Upper lobe of left lung (tissue), 6 donors: ENCODE measurements at regions not wholly inside any gene's neighbourhood (a gene's known extent, or its start where the extent isn't known, plus 50 kb on each side); places are given as distances from the start of the nearest gene placed in this dataset.

ENCODE experiments used
- ATAC-seq, 2 donors: fragments of 200-7000 bp; cut with Tn5 transposase; one replicate each; pipeline ENCODE4 v1.9.1; 2022; ENCODE audit warnings: mild to moderate bottlenecking in 2 of 2, moderate library complexity in 2 of 2; ENCODE audit not compliant: low FRiP score in 2 of 2
- DNase-seq, 2 donors: peaks; one replicate each; pipeline ENCODE4 v3.0.0-alpha.2; 2019 to 2020
- H3K27ac ChIP-seq, 4 donors: fragments of 200-600 bp; sonication (generic); one replicate each; pipeline ENCODE4 v1.5.1; 2016 to 2019
- H3K27me3 ChIP-seq, 4 donors: fragments of 200-600 bp; sonication (generic); one replicate each; pipeline ENCODE4 v1.5.1; 2017 to 2019
- H3K36me3 ChIP-seq, 4 donors: fragments of 200-600 bp; sonication (generic); one replicate each; pipeline ENCODE4 v1.5.1; 2016 to 2019
- H3K4me1 ChIP-seq, 4 donors: fragments of 200-600 bp; sonication (generic); one replicate each; pipeline ENCODE4 v1.5.1; 2018 to 2019
- H3K4me3 ChIP-seq, 4 donors: fragments of 200-600 bp; sonication (generic); one replicate each; pipeline ENCODE4 v1.5.1; 2017 to 2019; ENCODE audit warnings: mild to moderate bottlenecking in 2 of 4, moderate library complexity in 1 of 4
- H3K9me3 ChIP-seq, 4 donors: fragments of 200-600 bp; sonication (generic); one replicate each; pipeline ENCODE4 v1.5.1; 2018 to 2019
- CTCF ChIP-seq, 6 experiments: fragments of 450-650 bp in 4 of 6; fragments of 200-600 bp in 2 of 6; sonication (generic) in 2 of 6; IDR thresholded peaks; one replicate each; pipeline ENCODE4 v1.5.1; 2016 to 2019; ENCODE audit warnings: antibody characterized with exemption in 6 of 6
- EP300 ChIP-seq, 4 donors: sonication (generic); formaldehyde crosslinking; IDR thresholded peaks; one replicate each; pipeline ENCODE4 v1.5.1; 2017; ENCODE audit warnings: antibody characterized with exemption in 4 of 4, control low read depth in 2 of 4
- POLR2A ChIP-seq, 4 donors: fragments of 450-650 bp; IDR thresholded peaks; one replicate each; pipeline ENCODE4 v1.5.1; 2016 to 2017; ENCODE audit warnings: antibody characterized with exemption in 4 of 4, mild to moderate bottlenecking in 2 of 4
- POLR2AphosphoS5 ChIP-seq, 2 donors: sonication (generic); formaldehyde crosslinking; IDR thresholded peaks; one replicate each; pipeline ENCODE4 v1.5.1; 2017; ENCODE audit warnings: antibody characterized with exemption in 2 of 2
- WGBS, 2 donors: methylation state at CpG; one replicate each; pipeline ENCODE4 v1.1.5; 2017 to 2018; 5-methylcytosine and 5-hydroxymethylcytosine counted together
- donor health status: DM: no; HTN: no; CAD: no; lungs with moderate emphysema.
- donor health status: DM: no; HTN: yes; CAD: no; lungs with severe emphysema.

GRCh38 chr20:39812116-39812515 lies 850.0 kb downstream of the DHX35 start:
- Histone ChIP-seq H3K9me3 (no peaks in the 10 kb centered on the region), H3K4me3 (no peak overlapping the region), H3K27me3 (no peaks in the 10 kb centered on the region), H3K36me3 (no peaks in the 10 kb centered on the region), H3K4me1 (no peaks in the 10 kb centered on the region), H3K27ac (no peak overlapping the region)
- DNase-seq (no peak), ATAC-seq (no peak)
- 79 to 100% methylated on average over 2 of the region's 2 CpGs for WGBS, 2 donors
- TF ChIP-seq CTCF (IDR thresholded peaks at IDR 0.05), result no peak
- no peak for TF ChIP-seq POLR2AphosphoS5 (IDR thresholded peaks at IDR 0.05)
- TF ChIP-seq POLR2A (IDR thresholded peaks at IDR 0.05), result no peak
- no peak for TF ChIP-seq EP300 (IDR thresholded peaks at IDR 0.05)

- H3K4me1 ChIP-seq, result no peaks in the 10 kb centered on the region
- no peak overlapping the region for H3K27ac ChIP-seq
- no peak overlapping the region for H3K4me3 ChIP-seq
- H3K36me3 ChIP-seq, result no peaks in the 10 kb centered on the region
- no peaks in the 10 kb centered on the region for H3K27me3 ChIP-seq
- TF ChIP-seq POLR2A (IDR thresholded peaks at IDR 0.05) (no peak), CTCF (IDR thresholded peaks at IDR 0.05) (no peak), EP300 (IDR thresholded peaks at IDR 0.05) (no peak), POLR2AphosphoS5 (IDR thresholded peaks at IDR 0.05) (no peak)
- no peaks in the 10 kb centered on the region for H3K9me3 ChIP-seq
- no peak for ATAC-seq
- WGBS, 2 donors, result 54 to 61% methylated on average over 2 of the region's 2 CpGs
- DNase-seq, result no peak
Measured at GRCh38 chr20:39810309-39810708, 848.2 kb downstream of the DHX35 start.

- Histone ChIP-seq H3K9me3 (no peaks in the 10 kb centered on the region), H3K4me3 (no peak overlapping the region), H3K27ac (no peak overlapping the region), H3K27me3 (no peaks in the 10 kb centered on the region), H3K36me3 (no peaks in the 10 kb centered on the region), H3K4me1 (no peaks in the 10 kb centered on the region)
- WGBS, 2 donors, result 78% methylated on average over 1 of the region's 1 CpG
- no peak for DNase-seq
- no peak for ATAC-seq
- TF ChIP-seq POLR2AphosphoS5 (IDR thresholded peaks at IDR 0.05), result no peak
- TF ChIP-seq CTCF (IDR thresholded peaks at IDR 0.05), result no peak
- no peak for TF ChIP-seq POLR2A (IDR thresholded peaks at IDR 0.05)
- no peak for TF ChIP-seq EP300 (IDR thresholded peaks at IDR 0.05)
Measured at GRCh38 chr20:39808613-39809012, 846.5 kb downstream of the DHX35 start.

- TF ChIP-seq CTCF (IDR thresholded peaks at IDR 0.05), result no peak
- TF ChIP-seq POLR2AphosphoS5 (IDR thresholded peaks at IDR 0.05), result peak; percentile 26 to 37
- no peak for DNase-seq
- Histone ChIP-seq H3K9me3 (no peaks in the 10 kb centered on the region), H3K36me3 (no peaks in the 10 kb centered on the region), H3K4me1 (no peaks in the 10 kb centered on the region), H3K27me3 (no peaks in the 10 kb centered on the region), H3K27ac (no peak overlapping the region), H3K4me3 (no peak overlapping the region)
- WGBS, 2 donors, result 15 to 45% methylated on average over 1 of the region's 1 CpG
- ATAC-seq, result peak in 1 of 2 donors; percentile 73
Measured at GRCh38 chr20:39800548-39800947, 838.4 kb downstream of the DHX35 start.

GRCh38 chr20:39800111-39800510 lies 838.0 kb downstream of the DHX35 start:
- Histone ChIP-seq H3K27me3 (no peaks in the 10 kb centered on the region), H3K36me3 (no peaks in the 10 kb centered on the region), H3K9me3 (no peaks in the 10 kb centered on the region), H3K4me1 (no peaks in the 10 kb centered on the region), H3K27ac (no peak overlapping the region), H3K4me3 (no peak overlapping the region)
- no peak for TF ChIP-seq EP300 (IDR thresholded peaks at IDR 0.05)
- TF ChIP-seq CTCF (IDR thresholded peaks at IDR 0.05), result no peak
- WGBS, 2 donors, result 58 to 87% methylated on average over 2 of the region's 2 CpGs
- DNase-seq, result no peak
- peak in 1 of 2 donors; percentile 74 for ATAC-seq
